Lower leg skin (tissue), 4 donors: ENCODE measurements at regions not wholly inside any gene's neighbourhood (a gene's known extent, or its start where the extent isn't known, plus 50 kb on each side); places are given as distances from the start of the nearest gene placed in this dataset.

Experiments
- DNase-seq, 2 donors: peaks; one replicate each; pipeline ENCODE4 v3.0.0-alpha.2; 2019; ENCODE audit warnings: low spot score in 2 of 2
- H3K4me3 ChIP-seq: fragments of 200-600 bp; sonication (generic); 2 replicates; pipeline ENCODE4 v1.5.1; 2017; ENCODE audit warnings: mild to moderate bottlenecking, low read depth; ENCODE audit not compliant: poor library complexity, severe bottlenecking
- CTCF ChIP-seq, 3 donors: fragments of 450-650 bp; IDR thresholded peaks; one replicate each; pipeline ENCODE4 v1.5.1; 2016; ENCODE audit warnings: antibody characterized with exemption in 3 of 3, mild to moderate bottlenecking in 3 of 3, moderate library complexity in 2 of 3
- POLR2A ChIP-seq, 2 donors: fragments of 450-650 bp; IDR thresholded peaks; one replicate each; pipeline ENCODE4 v1.6.1; 2016 to 2017; ENCODE audit warnings: antibody characterized with exemption in 2 of 2, mild to moderate bottlenecking in 1 of 2, moderate library complexity in 1 of 2
- WGBS, 2 donors: methylation state at CpG; one replicate each; pipeline ENCODE4 v1.1.5; 2018; 5-methylcytosine and 5-hydroxymethylcytosine counted together
- intact Hi-C: fragments of 100-400 bp; cut with DNase I; formaldehyde crosslinking; loops from one replicate; pipeline ENCODE4 v1.15.0; 2023; ENCODE audit warnings: low total_unique reads

DNA sequence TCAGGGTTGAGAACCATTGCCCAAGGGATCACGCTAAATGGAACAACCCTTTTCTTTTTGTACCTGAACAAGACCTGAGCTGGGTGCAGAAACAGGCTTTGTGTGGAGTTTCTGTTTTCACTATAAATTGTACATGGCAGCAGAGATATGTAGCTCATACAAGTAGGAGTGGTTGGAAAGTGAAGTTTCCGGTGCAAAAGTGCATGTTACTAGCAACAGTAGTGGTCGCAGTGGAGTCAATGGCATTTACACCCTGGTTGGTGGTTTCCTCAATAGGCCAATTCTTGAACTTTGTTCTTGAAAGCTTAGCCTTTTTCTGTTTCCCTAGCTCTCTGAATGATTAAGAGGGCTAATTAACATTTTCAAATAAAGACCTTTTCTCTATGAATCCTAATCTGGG is 170.7 kb downstream of the NEBL start:
- no peak for DNase-seq
- WGBS, 2 donors = 86 to 87% methylated on average over 3 of the region's 3 CpGs
- intact Hi-C loops = no loop called here
- no peak overlapping the region for H3K4me3 ChIP-seq
- no peak for TF ChIP-seq CTCF (IDR thresholded peaks at IDR 0.05)
- no peak for TF ChIP-seq POLR2A (IDR thresholded peaks at IDR 0.05)

- intact Hi-C loops = no loop called here
- no peak overlapping the region for H3K4me3 ChIP-seq
- no peak for DNase-seq
- 85 to 96% methylated on average over 1 of the region's 1 CpG for WGBS, 2 donors
- TF ChIP-seq POLR2A (IDR thresholded peaks at IDR 0.05) = no peak
- TF ChIP-seq CTCF (IDR thresholded peaks at IDR 0.05) = no peak
These were observed 182.1 kb downstream of the NEBL start for GRCh38 chr10:20714979-20715378.

DNA sequence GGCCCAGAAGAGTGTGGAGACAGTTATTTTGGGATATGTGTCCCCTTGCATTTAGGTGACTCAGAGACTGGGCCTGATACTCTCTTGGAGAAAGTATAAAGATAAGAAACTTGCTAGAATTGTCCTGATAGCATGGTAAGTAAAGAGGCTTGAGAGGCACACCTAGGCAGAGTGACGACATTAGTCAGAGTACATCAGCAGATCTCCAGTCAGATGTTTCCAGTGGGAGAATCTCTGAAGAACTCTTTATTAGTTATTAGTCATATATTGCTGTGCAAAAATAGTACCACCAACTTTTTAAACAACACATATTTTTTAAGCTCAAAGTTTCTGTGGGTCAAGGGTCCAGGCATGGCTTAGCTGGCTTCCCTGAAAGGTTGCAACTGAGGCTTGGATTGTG is 182.6 kb downstream of the NEBL start:
- no peak for DNase-seq
- 41 to 46% methylated on average over 1 of the region's 1 CpG for WGBS, 2 donors
- no peak overlapping the region for H3K4me3 ChIP-seq
- intact Hi-C loops = no loop called here
- TF ChIP-seq POLR2A (IDR thresholded peaks at IDR 0.05) (no peak), CTCF (IDR thresholded peaks at IDR 0.05) (no peak)

GRCh38 chr10:20713420-20713819 is 183.7 kb downstream of the NEBL start:
- intact Hi-C loops = no loop called here
- WGBS, 2 donors = 48 to 56% methylated on average over 1 of the region's 1 CpG
- H3K4me3 ChIP-seq = no peak overlapping the region
- DNase-seq = no peak
- TF ChIP-seq CTCF (IDR thresholded peaks at IDR 0.05) (no peak), POLR2A (IDR thresholded peaks at IDR 0.05) (no peak)

- 40 to 51% methylated on average over 1 of the region's 1 CpG for WGBS, 2 donors
- TF ChIP-seq POLR2A (IDR thresholded peaks at IDR 0.05) (no peak), CTCF (IDR thresholded peaks at IDR 0.05) (no peak)
- no peak for DNase-seq
- no peak overlapping the region for H3K4me3 ChIP-seq
- intact Hi-C loops = no loop called here
These were observed 184.3 kb downstream of the NEBL start for GRCh38 chr10:20712774-20713173.

- no peak for DNase-seq
- 90 to 92% methylated on average over 2 of the region's 2 CpGs for WGBS, 2 donors
- intact Hi-C loops = no loop called here
- no peak overlapping the region for H3K4me3 ChIP-seq
- no peak for TF ChIP-seq POLR2A (IDR thresholded peaks at IDR 0.05)
- no peak for TF ChIP-seq CTCF (IDR thresholded peaks at IDR 0.05)
These were observed 187.4 kb downstream of the NEBL start for GRCh38 chr10:20709708-20710107.
